CD1c-positive myeloid dendritic cell (primary cell): ENCODE measurements at regions not wholly inside any gene's neighbourhood (a gene's known extent, or its start where the extent isn't known, plus 50 kb on each side); places are given as distances from the start of the nearest gene placed in this dataset.

ENCODE experiments used
- DNase-seq: peaks from one replicate; pipeline ENCODE4 v3.0.0-alpha.2; 2016; ENCODE audit errors: extremely low spot score

DNA sequence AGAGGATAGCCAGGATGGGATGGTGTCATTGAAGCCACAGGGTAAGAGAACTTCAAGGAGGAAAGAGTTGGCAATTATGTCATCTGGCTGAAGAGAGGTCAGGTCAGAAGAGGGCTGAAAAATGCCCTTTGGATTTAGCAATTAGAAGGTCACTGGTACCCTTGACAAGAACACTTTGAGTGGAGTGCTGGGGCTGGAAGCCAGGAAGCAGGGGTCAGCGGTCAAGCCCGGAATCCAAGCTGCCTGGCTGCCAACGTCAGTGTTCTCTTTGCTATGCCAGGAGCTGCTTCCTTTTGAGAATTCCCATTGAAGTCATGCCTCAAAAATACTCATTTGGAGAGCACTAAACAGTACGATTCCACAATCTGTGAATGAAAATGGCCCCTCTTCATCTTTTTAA, 386.5 kb downstream of the SHQ1 start:
- DNase-seq, result no peak

DNA sequence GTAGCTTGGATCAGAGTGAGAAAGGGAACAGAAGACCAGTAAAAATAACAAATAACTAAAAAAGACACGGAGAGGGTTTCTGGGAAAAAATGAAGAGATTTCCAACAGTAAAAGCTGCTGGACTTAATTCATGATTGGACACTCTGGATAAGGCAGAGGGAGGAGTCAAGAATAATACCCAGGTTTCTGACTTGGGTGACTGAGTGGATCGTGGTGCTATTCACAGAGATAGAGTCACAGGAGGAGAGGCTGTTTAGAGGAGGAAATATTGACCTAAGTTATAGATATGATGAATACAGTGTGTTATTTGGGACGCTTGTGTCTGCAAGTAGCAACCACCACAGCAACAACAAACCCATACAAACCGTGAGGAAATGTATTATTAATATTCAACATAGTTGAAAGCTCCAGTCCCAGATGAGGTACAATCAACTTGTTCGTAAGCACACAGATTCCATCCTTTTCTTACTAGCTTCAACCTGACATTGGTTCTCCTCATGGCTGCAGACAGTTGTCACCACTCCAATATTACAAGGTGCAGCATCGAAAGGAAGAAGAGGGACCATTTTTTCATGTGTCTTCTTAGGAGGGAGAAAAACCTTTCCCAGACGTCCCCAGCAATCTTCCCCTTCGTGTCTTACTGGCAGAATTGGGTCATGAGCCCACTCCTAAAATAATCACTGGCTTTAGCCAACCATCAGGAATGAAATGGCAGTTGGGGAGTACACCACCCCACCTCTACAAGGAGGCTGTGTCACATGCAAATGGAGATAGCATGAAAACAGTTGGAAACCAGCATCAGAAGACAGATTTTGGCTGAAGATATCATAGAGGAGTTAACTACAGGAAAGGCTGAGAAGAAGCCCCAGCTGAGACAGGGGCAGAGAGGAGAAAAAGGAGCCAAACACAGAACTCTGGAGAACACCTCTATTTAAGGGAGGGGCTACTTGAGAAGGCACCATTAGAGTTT, 387.8 kb downstream of the SHQ1 start:
- no peak for DNase-seq

DNA sequence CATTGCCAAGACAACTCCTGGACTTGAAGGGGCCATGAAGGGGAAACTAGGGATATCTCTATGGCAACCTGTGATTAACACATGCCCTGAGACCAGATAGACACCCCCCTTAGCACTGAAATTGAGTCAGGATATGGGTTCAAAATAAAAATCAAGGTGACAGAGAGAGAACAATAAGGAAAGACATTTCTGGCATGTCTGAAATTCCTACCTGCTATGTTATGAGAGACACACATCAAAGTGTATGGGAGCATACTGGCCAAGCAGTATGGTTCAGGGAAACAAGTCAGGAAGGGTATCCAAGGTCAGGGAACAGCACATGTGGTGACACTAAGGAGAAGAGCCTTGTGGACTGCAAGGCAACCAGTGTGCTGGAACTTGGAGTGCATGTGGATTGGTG, 388.7 kb downstream of the SHQ1 start:
- DNase-seq, result no peak

DNA sequence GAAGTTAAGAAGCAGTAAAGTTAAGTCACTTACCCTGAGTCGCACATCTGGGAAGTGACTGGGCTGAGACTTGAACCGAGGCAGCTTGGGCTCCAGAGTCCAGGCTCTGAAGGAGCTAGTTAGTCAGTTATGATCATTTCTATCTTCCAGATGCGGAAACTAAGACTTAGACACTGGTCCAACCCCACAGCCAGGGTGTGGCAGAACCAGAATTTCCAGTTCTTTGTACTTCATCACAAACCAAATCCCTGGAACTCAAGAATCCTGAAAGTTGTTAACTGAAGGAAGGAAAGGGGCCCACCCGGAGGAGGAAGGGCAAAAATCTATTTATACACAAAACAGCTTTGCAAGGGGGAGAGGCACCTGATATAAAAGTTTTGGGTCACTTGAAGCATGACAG, 389.9 kb downstream of the SHQ1 start:
- no peak for DNase-seq

DNA sequence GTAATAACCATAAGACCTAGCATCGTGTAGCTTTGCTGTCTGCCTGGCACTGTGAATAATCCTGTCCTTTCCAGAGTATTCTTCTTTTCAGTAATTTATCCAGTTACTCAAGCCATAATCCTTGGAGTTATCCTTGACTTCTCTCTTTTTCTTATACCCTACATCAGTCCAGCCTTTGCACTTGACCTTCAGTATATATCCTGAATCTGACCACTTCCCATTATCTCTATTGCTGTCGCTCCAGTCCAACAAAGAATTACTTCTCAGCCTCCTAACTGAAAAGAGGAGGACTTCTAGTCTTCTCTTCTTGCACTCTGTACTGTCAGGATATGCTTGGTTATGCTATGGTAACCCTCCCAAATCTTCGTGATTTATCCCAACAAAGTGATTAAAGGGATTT, 393.8 kb downstream of the SHQ1 start:
- peak; percentile 28 for DNase-seq

DNA sequence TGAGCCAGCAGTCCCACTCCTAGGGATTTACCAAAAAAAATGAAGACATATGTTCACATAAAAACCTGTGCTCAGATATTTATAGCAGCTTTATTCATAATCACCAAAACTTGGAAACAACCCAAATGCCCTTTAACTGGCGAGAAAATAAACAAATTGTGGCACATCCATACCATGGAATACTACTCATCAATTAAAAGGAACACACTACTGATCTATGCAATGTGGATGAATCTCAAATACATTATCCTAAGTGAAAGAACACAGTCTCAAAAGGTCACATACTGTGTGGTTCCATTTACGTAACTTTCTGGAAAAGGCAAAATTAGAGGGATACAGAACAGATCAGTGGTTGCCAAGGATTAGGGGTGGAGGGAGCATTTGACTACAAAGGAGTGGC, 394.5 kb downstream of the SHQ1 start:
- no peak for DNase-seq

DNA sequence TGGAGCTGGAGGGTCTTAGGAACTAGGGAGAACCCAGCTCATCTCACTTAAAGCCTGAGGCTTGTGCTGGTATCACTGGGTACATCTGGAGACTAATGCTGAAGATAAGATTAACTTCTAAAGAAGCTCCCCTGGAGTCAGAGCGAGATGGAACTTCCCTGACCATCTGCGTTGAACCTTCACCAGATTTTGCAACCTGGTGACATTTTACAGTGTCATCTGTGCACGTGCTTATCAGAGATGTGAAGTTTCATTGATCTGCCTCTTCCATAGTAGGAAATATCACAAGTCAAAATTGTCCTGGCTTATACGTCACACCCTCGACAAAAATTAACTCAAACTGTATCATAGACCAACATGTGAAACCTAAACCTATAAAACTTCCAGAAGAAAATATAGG, 395.5 kb downstream of the SHQ1 start:
- DNase-seq, result no peak

DNA sequence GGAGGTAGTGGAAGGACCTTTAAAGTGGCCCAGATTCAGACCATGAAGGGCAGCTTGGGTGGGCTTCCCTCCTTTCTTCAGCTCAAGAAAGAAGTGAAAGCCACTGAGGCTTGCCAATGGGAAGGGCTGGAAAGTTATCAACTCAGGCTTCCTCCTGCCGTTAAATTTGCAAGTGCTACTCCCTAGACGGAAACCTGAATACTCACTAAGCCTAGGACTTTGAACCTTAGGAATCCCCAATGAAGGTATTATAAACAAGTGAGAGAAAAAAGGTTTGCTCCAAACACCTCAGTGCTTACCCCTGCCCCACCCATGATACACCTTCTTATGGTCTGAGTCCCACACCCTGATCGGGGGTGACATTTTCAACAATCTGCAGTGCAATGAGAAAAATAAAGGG, 396.4 kb downstream of the SHQ1 start:
- no peak for DNase-seq

DNA sequence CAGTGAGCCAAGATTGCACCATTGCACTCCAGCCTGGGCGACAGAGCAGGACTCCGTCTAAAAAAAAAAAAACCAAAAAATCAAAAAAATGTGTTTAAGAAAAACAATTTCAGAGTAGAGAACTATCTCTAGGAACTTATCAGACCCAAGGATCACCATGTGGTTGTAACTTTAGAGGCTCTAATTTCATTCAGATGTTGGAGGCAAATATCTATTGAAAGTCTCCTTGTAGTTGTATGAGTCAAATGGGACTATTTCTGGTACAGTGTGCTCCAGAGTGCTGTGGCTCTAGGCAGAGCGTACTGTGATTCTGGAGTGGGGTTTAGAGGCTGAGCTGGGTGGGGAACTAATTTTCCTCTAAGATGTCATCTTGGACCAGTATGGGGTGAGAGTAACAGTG, 398.7 kb downstream of the SHQ1 start:
- DNase-seq, result no peak

DNA sequence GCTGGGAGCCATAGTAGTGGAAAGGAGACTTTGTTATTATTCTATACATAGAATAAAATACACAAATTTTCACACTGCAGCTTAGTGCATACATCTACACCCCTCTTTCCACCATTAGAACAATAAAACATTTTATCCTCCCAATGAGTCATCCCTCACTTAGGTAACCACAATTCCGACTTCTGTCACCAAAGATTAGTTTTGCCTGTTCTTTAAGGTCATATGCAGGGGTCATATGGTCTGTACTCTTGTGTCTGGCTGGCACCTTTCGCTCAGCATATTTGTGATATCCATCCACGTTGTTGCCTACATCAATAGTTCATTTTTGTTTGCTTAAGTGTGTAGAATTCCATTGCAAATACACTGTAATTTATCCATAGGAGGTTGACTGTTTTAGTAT, 399.4 kb downstream of the SHQ1 start:
- no peak for DNase-seq

DNA sequence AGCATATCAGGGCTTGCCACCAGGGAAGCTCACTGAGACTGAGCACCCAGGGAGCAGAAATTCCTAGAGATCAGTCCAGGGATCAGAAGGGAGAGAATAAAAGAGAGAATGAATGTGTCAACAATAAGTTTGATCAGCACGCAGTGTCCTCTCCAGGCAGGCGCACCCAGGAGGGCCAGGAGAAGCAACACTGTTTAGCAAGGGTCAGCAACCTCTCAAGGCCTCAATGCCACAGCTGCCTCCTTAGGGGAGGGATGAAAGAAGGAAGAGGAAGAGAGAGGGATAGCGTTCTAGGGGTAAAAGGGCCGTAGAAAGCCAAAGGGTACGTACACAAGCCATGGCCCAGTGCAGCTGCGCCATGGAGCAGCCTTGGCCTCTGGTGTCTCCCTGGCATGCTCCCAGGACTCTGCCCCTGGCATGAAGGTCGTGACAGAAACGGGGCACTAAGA, 399.8 kb downstream of the SHQ1 start:
- DNase-seq, result no peak

DNA sequence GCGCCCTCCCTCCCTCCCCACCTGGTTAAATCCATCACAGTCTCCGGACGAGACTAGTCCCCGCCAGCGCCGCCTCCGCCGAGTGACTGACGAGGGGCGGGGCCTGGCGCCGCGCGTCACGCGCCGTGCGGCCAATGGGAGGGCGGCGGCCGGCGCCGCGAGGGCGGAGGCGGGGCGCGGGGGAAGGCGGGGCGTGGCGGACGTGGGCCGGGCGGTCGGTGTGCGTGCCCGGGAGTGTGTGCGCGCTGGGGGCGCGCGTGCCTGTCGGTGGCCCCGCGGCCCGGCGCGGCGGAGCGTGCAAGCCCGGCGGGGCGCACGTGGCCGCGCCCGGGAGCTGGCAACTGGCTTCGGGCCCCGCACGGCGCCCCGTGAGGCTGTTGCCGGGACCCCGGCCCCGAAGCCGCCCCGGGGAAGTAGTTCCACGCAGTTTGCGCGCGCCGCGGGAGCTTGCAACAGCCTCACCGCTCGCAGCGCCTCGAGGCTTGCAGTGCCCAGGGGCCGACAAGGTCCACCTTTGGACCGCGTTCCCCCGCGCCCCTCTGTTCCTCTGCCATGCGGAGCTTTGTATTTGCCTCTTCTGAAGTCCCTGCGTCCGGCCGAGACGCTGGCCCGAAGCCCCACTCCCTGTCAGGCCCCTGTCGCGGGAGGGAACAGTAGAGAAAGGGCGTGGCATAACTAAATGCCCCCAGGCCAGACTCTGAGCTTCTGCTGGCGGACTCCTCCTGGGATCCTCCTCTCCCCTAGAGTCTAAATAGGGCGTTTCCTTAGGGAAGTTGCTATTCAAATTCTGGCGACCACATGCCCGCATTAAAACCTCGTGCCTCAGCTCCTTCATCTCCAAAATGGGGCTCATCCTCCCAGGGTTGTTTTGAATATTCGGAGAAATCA, 400.9 kb downstream of the SHQ1 start:
- peak; percentile 96 for DNase-seq

DNA sequence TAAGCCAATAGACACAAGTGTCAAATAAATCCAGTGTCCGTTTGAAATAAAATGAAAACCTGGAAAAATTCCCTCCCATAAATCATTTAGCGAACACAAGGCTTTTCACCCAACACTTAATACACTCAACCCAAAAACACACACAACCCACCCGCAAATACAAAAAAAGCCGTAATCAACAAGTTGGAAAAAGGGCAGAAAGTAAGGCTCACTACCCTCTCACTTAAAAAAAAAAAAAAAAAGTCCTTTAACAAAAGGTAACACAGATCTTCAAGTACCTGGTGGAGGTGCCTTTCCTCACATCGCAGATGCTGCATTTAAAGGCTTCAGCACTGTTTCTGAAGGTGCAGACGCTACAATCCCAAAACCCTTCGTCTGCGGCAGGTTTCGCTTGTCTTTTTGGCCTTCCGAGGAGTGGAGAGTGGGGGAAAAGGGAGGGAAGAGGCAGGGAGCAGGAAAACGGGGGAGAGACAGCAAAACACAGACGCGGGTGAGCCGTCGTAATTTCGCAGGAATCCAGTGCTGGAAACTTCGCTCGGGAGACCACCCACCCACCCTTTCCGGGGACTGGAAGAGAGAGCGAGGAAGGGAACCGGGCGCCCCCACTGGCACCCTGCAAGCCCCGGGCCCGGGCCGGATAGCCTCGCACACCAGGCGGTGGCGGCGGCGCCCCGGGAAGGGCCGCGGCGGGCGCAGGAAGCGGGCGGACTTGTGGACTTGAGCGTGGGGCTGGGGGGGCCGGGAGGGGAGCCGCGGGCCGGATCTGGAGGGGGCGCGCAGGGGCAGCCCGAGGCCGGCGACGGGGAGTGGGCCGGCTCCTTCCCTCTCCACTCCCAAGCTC, 401.8 kb downstream of the SHQ1 start, which contains the start of gene RYBP:
TSS of gene RYBP (minus strand) at position 404 of the 841 bp plus-strand sequence.
- DNase-seq, result no peak

DNA sequence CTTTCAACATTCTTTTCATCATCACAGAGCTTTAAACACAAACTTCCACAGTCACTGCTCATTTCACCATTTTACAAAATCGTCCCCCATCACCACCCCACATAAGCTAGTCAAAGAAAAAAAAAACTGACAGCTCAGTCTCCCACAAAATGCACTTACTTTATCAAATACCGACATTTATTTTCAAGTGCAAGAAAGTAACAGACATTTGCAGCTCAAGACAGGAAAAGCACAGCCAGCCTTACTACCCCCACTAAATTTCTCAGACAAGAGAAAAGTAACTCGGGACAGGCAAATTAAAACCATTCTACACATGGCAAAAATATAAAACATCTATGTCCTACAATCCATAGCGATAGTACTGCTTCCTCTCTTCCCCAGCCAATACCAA, 402.4 kb downstream of the SHQ1 start:
- DNase-seq, result no peak

DNA sequence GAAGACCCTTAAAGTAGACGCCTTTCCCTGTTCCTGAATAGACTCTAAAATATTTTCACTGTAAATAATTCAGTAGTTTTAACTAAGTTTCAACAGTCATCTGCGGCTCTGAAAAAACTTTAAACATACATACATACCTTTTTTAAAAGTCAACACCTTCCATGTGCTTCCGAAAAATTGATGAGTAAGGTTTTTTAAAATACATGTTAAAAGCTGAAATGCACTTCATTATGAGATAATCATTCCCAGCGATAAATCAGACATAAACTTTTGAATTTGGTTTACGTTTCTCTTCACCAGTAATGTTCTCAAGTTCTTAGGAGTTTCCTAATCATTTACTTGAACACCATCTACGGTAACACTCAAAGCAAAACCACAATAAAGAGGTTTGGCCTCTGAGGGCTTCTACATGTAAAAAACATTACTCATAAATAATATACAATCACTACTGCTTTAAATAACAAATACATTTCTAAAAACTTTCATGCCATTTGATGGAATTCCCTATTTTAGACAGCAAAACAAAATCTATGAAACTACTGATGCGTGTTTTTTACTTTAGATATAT, 403.5 kb downstream of the SHQ1 start:
- DNase-seq, result peak; percentile 29

DNA sequence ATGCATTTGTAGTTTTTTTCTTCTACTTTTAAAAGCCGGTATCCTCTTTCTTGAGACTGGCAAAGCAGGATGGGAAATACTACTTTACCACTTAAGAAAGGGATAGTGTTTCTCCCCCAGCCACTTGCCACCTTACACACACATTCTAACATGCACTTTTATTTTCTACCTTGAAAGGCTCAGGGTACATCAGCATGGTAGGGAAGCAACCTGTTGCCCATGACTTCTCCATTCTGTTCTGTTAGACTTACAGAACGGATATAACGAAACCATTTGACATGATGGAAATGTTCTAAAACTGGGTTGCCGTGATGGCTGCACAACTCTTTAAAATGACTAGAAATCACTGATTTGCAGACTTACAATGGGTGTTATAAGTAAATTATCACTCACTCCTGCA, 405.5 kb downstream of the SHQ1 start:
- peak; percentile 33 for DNase-seq

DNA sequence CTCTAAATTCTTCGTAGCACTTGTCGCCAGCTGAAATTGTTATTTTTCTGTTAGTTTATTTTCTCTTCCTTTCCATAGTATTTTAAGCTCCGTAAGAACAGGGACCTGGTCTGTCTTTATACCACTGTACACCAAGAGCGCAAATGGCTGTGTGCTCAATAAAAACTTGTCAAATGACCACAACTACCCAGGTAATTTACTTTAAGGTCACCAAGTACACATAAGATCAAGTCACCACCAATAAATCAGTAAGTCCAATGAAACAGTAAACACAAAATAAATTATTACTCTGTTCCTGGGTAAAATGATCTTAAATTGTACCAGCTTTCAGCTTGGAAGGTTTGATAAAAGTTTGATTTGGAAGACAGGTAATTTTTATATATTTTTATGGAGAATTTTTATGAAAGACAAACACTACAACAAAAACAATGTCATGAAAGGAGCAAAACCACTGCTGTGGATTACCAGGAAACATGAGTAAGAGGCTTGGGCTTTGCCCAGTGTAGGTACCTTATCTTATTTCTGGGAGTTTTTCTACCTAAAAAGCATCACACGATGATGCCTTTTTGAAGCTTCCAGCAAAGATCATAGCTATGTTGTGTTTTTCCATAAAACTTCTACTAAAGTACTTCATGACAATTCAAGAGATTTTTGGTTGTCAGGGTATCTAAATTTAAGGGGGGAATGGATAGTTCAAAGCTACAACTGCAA, 406.8 kb downstream of the SHQ1 start:
- no peak for DNase-seq

DNA sequence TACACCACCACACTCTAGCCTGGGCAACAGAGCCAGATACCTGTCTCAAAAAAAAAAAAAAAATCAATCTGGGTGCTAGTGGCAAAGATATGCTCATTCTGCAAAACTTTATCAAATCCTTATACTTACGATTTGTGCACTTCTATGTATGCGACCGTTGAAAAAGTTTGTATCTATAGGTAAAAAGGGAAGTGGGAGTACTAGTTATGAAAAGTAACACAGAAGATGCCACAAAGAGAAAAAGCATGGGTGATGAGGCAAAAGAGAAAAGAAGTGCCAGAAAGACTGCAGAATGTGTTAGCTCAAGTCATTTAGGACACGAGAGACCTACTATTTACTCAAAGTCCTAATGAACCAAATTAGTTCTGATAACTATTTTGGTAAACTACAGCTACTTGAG, 407.8 kb downstream of the SHQ1 start:
- no peak for DNase-seq

DNA sequence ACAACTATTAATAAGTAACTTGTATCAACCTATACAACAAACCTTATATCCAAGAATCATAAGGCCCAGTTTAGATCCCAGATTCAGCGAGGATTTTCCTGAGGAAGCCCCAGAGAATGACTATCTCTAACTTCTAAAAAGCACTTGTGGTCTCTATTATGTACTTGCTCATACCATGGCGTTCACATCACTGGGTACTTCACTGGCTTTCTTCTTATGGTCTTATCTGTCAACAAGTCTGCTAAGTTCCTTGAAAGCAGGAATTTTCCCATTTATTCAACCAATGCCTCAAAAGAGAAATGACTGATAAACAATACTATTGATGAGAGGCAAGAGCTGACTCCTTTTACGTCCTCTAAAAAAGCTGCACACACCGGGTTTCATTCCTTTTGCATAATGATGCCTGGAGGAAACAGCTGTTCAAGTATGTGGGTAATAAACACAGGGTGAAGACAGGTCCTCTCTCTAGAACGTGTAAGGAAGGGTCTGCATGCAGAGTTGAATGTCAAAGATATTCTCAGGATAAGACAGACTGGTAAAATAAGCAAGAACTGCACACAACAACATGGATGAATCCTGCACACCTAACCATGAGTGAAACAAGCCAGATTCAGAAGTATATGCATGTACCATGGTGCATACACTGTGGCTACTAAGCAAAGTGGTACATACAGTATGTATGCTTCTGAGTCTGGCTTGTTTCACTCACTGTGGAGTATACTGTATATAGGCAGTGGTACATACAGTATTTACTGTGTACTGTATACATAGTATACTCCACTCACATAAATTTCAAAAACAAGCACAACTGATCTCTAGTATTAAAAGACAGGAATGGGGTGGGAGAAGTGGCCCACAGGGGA, 408.7 kb downstream of the SHQ1 start:
- no peak for DNase-seq
